Prostate gland (tissue), 2 donors: ENCODE measurements at regions not wholly inside any gene's neighbourhood (a gene's known extent, or its start where the extent isn't known, plus 50 kb on each side); places are given as distances from the start of the nearest gene placed in this dataset.

ENCODE experiments used
- DNase-seq: peaks from one replicate; pipeline ENCODE4 v3.0.0-alpha.2; 2019; ENCODE audit warnings: low spot score
- H3K27ac ChIP-seq, 2 donors: fragments of 200-600 bp; sonication (generic); 2 replicates each; pipeline ENCODE4 v1.5.1; 2017 to 2019
- H3K27me3 ChIP-seq: fragments of 200-600 bp; sonication (generic); replicated peaks from 2 replicates; pipeline ENCODE4 v1.5.1; 2019; ENCODE audit not compliant: insufficient read depth
- H3K36me3 ChIP-seq, 2 donors: fragments of 200-600 bp; sonication (generic); 1 replicate in 1 of 2; 2 replicates in 1 of 2; pipeline versions ENCODE4 v1.5.1 to v1.8.1; 2017 to 2019
- H3K4me1 ChIP-seq: fragments of 200-600 bp; sonication (generic); replicated peaks from 2 replicates; pipeline ENCODE4 v1.5.1; 2019
- H3K4me3 ChIP-seq, 2 donors: fragments of 200-600 bp; sonication (generic); 2 replicates each; pipeline ENCODE4 v1.5.1; 2017 to 2019
- H3K9me3 ChIP-seq: fragments of 200-600 bp; sonication (generic); 2 replicates; pipeline ENCODE4 v1.5.1; 2017
- POLR2A ChIP-seq: fragments of 450-650 bp; IDR thresholded peaks from one replicate; pipeline ENCODE4 v1.6.1; 2016; ENCODE audit warnings: antibody characterized with exemption, mild to moderate bottlenecking
- POLR2AphosphoS5 ChIP-seq: sonication (generic); formaldehyde crosslinking; IDR thresholded peaks from one replicate; pipeline ENCODE4 v1.6.1; 2017; ENCODE audit warnings: antibody characterized with exemption
- WGBS: methylation state at CpG from one replicate; pipeline ENCODE4 v1.1.5; 2018; 5-methylcytosine and 5-hydroxymethylcytosine counted together
- intact Hi-C: fragments of 100-400 bp; cut with DNase I; formaldehyde crosslinking; loops from one replicate; pipeline ENCODE4 v1.14.2; 2022
- TF ChIP-seq, protein P1 (sequence below), 4 experiments: fragments of 200-600 bp in 2 of 4; fragments of 450-650 bp in 2 of 4; sonication (generic) in 2 of 4; IDR thresholded peaks; 1 replicate in 3 of 4; 2 replicates in 1 of 4; pipeline ENCODE4 v1.5.1; 2016 to 2019; ENCODE audit warnings: antibody characterized with exemption in 4 of 4, mild to moderate bottlenecking in 2 of 4, moderate library complexity in 2 of 4

DNA sequence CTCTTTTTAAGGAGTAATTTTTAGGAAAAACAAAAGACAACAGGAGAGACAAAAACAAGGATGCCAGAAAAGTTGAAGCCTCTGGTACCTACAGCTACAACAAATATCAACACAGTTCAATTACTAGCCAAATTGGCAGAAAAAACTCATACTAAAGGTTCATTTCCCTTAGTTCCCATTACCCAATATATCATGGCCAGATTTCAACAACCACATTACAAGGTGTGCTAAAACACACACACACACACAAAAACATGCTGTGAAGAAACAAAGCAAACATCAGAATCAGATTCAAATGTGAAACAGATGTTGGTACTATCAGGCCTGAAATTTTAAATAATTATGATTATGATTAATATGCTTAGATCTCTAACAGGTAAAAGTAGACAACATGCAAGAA, 272.7 kb upstream of the CLEC14A start:
- TF ChIP-seq, protein P1, sequence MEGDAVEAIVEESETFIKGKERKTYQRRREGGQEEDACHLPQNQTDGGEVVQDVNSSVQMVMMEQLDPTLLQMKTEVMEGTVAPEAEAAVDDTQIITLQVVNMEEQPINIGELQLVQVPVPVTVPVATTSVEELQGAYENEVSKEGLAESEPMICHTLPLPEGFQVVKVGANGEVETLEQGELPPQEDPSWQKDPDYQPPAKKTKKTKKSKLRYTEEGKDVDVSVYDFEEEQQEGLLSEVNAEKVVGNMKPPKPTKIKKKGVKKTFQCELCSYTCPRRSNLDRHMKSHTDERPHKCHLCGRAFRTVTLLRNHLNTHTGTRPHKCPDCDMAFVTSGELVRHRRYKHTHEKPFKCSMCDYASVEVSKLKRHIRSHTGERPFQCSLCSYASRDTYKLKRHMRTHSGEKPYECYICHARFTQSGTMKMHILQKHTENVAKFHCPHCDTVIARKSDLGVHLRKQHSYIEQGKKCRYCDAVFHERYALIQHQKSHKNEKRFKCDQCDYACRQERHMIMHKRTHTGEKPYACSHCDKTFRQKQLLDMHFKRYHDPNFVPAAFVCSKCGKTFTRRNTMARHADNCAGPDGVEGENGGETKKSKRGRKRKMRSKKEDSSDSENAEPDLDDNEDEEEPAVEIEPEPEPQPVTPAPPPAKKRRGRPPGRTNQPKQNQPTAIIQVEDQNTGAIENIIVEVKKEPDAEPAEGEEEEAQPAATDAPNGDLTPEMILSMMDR (IDR thresholded peaks at IDR 0.05), result no peak
- TF ChIP-seq POLR2A (no peak), POLR2AphosphoS5 (no peak)
- no peak for DNase-seq
- Histone ChIP-seq H3K9me3 (no peaks in the 10 kb centered on the region), H3K27ac (no peak overlapping the region), H3K4me3 (no peak overlapping the region), H3K4me1 (no peaks in the 10 kb centered on the region), H3K36me3 (no peaks in the 10 kb centered on the region), H3K27me3 (no peaks in the 10 kb centered on the region)
- intact Hi-C loops, result no loop called here

DNA sequence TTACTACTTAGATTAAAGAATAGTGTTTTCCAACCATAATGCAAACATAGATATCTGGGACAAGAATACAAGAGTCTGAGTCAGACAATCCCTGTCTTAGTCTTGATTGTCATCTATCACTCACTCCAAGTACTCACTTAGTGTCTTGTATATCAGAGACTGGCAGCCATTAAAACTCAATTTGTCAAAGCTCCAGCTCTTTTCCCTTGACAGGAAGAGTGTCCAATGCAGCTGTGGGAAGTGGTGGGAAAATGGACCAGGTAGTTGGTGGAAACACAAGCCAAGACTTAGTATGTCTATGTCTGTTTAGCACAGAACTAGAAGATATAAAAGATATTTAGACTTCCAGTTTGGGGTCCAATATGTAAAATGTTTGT, 271.6 kb upstream of the CLEC14A start:
- no peaks in the 10 kb centered on the region for H3K4me1 ChIP-seq
- no peaks in the 10 kb centered on the region for H3K9me3 ChIP-seq
- DNase-seq, result no peak
- H3K36me3 ChIP-seq, result no peaks in the 10 kb centered on the region
- H3K27me3 ChIP-seq, result no peaks in the 10 kb centered on the region
- intact Hi-C loops, result no loop called here
- H3K4me3 ChIP-seq, result no peak overlapping the region
- no peak overlapping the region for H3K27ac ChIP-seq
- TF ChIP-seq POLR2A, result no peak
- no peak for TF ChIP-seq POLR2AphosphoS5
- TF ChIP-seq, protein P1 (IDR thresholded peaks at IDR 0.05), result no peak

DNA sequence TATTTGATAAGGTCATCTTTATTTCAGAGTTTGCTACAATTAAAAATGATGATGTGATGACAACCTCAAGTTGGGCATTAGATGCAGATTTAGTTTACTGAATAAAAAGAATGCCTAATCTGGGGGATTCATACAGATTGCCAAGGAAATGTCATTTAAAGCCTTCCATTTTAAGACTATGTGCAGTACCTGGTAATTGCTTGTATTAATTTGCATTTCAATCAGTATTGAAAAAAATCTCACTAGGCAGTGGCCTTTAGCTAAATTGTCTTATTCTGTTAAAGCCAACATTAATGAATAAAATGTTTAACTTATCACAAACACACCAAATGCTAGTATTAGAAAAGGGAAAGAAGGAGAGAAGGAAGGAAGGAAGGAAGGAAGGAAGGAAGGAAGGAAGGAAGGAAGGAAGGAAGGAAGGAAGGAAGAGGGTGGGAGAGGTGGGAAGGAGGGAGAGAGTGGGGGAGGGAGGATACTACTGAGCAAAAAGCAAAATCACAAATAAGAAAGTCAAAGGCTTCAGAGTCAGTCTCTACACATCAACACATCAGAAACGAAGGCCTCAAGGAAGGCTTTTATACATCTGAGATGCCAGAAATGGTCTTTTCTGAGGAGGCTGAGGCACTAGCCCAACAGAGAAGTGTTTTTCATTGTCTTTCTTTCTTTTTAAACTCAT, 271.1 kb upstream of the CLEC14A start:
- Histone ChIP-seq H3K4me3 (no peak overlapping the region), H3K4me1 (no peaks in the 10 kb centered on the region), H3K27ac (no peak overlapping the region), H3K9me3 (no peaks in the 10 kb centered on the region), H3K36me3 (no peaks in the 10 kb centered on the region), H3K27me3 (no peaks in the 10 kb centered on the region)
- no peak for DNase-seq
- TF ChIP-seq, protein P1 (IDR thresholded peaks at IDR 0.05), result no peak
- TF ChIP-seq POLR2A, result no peak
- no peak for TF ChIP-seq POLR2AphosphoS5
- 90% methylated on average over 1 of the region's 1 CpG for WGBS
- intact Hi-C loops, result no loop called here

DNA sequence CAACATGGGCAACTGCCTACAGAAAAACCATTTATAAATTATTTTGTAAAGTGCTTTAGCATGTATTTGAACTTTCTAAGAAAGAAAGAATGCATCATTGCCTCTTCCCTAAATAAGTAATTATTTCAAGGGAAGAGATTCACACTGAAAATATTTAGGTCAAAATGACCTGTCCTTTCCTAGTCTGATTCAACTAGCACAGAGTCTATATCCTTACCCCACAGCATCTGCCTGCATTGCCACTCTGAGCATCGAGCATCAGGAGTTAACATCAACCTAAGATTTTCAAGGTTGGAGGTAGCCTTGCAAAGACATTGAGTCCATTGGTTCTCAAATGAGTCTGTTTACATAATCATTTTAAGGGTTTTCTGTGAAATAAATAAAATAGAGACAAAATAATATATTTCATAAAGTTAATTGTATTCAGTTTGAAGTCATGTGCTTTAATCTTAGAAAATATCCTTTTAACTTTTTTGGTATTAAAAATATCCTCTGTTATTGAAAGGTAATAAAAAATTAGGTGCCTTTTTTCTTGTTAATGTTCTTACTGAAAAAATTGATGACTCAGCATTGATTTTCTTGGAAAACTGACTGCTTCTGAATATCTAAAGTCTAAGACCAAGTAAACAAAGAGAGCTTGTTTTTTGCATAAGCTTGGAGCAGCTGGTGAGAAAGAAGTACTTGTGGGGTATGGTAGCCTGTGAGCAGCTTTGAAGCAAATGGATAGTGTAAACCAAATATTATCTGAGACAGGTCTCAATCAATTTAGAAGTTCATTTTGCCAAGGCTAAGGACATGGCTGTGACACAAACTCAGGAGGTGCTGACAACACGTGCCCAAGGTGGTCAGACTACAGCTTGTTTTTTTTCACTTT, 269.0 kb upstream of the CLEC14A start:
- no peaks in the 10 kb centered on the region for H3K9me3 ChIP-seq
- intact Hi-C loops, result no loop called here
- DNase-seq, result no peak
- TF ChIP-seq POLR2A (no peak), POLR2AphosphoS5 (no peak)
- TF ChIP-seq, protein P1 (IDR thresholded peaks at IDR 0.05), result no peak
- no peaks in the 10 kb centered on the region for H3K36me3 ChIP-seq
- H3K27me3 ChIP-seq, result no peaks in the 10 kb centered on the region
- 86% methylated on average over 2 of the region's 2 CpGs for WGBS
- no peaks in the 10 kb centered on the region for H3K4me1 ChIP-seq
- H3K4me3 ChIP-seq, result no peak overlapping the region
- H3K27ac ChIP-seq, result no peak overlapping the region

DNA sequence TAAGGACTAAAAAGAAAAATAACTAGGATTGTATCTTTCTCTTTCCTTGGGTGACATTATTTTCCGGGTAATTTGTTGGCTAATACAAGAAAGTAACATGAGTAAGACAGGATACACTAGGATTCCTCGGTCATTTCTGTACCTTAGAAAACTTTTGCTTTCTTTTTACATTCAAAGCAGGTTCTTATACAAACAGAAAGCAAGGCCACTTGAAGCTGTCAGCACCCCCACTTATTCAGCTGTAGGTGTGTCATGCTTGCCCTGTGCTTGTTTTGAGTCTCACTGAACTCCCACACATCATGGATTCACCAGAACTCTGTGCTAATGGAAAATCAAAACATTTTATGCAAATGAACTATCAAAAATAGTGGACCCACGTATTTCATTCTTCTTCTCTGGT, 266.8 kb upstream of the CLEC14A start:
- 51% methylated on average over 3 of the region's 3 CpGs for WGBS
- TF ChIP-seq POLR2A (no peak), POLR2AphosphoS5 (no peak)
- TF ChIP-seq, protein P1 (IDR thresholded peaks at IDR 0.05), result no peak

More for the DNA sequence above, 266.8 kb upstream of the CLEC14A start:
- no peak for DNase-seq
- intact Hi-C loops, result no loop called here
- no peaks in the 10 kb centered on the region for H3K4me1 ChIP-seq
- no peak overlapping the region for H3K4me3 ChIP-seq
- H3K36me3 ChIP-seq, result no peaks in the 10 kb centered on the region
- H3K27ac ChIP-seq, result no peak overlapping the region
- no peaks in the 10 kb centered on the region for H3K27me3 ChIP-seq
- no peaks in the 10 kb centered on the region for H3K9me3 ChIP-seq
